H1 (cell line): ENCODE measurements at regions not wholly inside any gene's neighbourhood (a gene's known extent, or its start where the extent isn't known, plus 50 kb on each side); places are given as distances from the start of the nearest gene placed in this dataset.

Experiments used
- CTBP2 ChIP-seq: IDR thresholded peaks from 2 replicates; pipeline ENCODE4 v1.7.0; 2011; ENCODE audit warnings: borderline replicate concordance, mild to moderate bottlenecking, moderate library complexity, mixed read lengths, low read length; ENCODE audit not compliant: insufficient read depth, insufficient read length
- EGR1 ChIP-seq: IDR thresholded peaks from 2 replicates; pipeline ENCODE4 v1.6.1; 2011; ENCODE audit warnings: low read depth, low read length, borderline replicate concordance
- EZH2 ChIP-seq: fragments of 200-600 bp; sonication (generic); IDR thresholded peaks from 2 replicates; pipeline ENCODE4 v1.7.1; 2012; ENCODE audit warnings: low read depth, mild to moderate bottlenecking, moderate library complexity, low read length, inconsistent platforms; ENCODE audit not compliant: severe bottlenecking
- GTF2F1 ChIP-seq: IDR thresholded peaks from 2 replicates; pipeline ENCODE4 v1.6.1; 2012; ENCODE audit warnings: low read depth, low read length, improper control_type of control experiment, borderline replicate concordance
- POLR2AphosphoS5 ChIP-seq: IDR thresholded peaks from 2 replicates; pipeline ENCODE4 v1.6.1; 2011; ENCODE audit warnings: low read depth, low read length
- POU5F1 ChIP-seq: IDR thresholded peaks from 2 replicates; pipeline ENCODE4 v1.6.1; 2011; ENCODE audit warnings: low read depth, mild to moderate bottlenecking, low read length, moderate library complexity
- TAF1 ChIP-seq: IDR thresholded peaks from 2 replicates; pipeline ENCODE4 v1.6.1; 2011; ENCODE audit warnings: mild to moderate bottlenecking, low read depth, low read length
- TEAD4 ChIP-seq: IDR thresholded peaks from 2 replicates; pipeline ENCODE4 v1.6.1; 2012; ENCODE audit warnings: low read depth, low read length, inconsistent platforms, mixed read lengths
- TF ChIP-seq, protein P1 (sequence below): fragments of 300-600 bp; sonication (generic); IDR thresholded peaks from 2 replicates; pipeline ENCODE4 v1.7.1; 2012; ENCODE audit warnings: low read length, moderate library complexity, mild to moderate bottlenecking, inconsistent platforms; ENCODE audit not compliant: insufficient replicate concordance

DNA sequence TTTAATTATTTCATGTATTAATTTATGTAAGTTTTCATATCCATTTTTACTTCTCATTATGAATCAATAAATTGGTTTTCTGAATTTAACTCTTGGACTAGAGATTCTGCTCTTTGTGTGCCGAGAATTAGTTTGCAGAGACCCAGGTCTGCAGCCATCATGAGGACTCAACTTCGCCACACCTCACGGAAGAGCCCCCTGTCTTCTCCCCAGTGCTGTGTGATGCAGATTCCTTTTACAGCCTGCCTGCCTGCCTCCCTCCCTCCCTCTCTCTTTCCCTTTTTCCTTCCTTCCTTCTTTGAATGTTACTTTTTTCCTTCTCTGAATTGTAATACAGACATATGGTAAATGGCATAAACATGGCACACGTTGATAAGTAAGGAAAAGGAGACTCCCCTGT lies 947.7 kb downstream of the TBC1D22A start (continued):
- TF ChIP-seq, protein P1, sequence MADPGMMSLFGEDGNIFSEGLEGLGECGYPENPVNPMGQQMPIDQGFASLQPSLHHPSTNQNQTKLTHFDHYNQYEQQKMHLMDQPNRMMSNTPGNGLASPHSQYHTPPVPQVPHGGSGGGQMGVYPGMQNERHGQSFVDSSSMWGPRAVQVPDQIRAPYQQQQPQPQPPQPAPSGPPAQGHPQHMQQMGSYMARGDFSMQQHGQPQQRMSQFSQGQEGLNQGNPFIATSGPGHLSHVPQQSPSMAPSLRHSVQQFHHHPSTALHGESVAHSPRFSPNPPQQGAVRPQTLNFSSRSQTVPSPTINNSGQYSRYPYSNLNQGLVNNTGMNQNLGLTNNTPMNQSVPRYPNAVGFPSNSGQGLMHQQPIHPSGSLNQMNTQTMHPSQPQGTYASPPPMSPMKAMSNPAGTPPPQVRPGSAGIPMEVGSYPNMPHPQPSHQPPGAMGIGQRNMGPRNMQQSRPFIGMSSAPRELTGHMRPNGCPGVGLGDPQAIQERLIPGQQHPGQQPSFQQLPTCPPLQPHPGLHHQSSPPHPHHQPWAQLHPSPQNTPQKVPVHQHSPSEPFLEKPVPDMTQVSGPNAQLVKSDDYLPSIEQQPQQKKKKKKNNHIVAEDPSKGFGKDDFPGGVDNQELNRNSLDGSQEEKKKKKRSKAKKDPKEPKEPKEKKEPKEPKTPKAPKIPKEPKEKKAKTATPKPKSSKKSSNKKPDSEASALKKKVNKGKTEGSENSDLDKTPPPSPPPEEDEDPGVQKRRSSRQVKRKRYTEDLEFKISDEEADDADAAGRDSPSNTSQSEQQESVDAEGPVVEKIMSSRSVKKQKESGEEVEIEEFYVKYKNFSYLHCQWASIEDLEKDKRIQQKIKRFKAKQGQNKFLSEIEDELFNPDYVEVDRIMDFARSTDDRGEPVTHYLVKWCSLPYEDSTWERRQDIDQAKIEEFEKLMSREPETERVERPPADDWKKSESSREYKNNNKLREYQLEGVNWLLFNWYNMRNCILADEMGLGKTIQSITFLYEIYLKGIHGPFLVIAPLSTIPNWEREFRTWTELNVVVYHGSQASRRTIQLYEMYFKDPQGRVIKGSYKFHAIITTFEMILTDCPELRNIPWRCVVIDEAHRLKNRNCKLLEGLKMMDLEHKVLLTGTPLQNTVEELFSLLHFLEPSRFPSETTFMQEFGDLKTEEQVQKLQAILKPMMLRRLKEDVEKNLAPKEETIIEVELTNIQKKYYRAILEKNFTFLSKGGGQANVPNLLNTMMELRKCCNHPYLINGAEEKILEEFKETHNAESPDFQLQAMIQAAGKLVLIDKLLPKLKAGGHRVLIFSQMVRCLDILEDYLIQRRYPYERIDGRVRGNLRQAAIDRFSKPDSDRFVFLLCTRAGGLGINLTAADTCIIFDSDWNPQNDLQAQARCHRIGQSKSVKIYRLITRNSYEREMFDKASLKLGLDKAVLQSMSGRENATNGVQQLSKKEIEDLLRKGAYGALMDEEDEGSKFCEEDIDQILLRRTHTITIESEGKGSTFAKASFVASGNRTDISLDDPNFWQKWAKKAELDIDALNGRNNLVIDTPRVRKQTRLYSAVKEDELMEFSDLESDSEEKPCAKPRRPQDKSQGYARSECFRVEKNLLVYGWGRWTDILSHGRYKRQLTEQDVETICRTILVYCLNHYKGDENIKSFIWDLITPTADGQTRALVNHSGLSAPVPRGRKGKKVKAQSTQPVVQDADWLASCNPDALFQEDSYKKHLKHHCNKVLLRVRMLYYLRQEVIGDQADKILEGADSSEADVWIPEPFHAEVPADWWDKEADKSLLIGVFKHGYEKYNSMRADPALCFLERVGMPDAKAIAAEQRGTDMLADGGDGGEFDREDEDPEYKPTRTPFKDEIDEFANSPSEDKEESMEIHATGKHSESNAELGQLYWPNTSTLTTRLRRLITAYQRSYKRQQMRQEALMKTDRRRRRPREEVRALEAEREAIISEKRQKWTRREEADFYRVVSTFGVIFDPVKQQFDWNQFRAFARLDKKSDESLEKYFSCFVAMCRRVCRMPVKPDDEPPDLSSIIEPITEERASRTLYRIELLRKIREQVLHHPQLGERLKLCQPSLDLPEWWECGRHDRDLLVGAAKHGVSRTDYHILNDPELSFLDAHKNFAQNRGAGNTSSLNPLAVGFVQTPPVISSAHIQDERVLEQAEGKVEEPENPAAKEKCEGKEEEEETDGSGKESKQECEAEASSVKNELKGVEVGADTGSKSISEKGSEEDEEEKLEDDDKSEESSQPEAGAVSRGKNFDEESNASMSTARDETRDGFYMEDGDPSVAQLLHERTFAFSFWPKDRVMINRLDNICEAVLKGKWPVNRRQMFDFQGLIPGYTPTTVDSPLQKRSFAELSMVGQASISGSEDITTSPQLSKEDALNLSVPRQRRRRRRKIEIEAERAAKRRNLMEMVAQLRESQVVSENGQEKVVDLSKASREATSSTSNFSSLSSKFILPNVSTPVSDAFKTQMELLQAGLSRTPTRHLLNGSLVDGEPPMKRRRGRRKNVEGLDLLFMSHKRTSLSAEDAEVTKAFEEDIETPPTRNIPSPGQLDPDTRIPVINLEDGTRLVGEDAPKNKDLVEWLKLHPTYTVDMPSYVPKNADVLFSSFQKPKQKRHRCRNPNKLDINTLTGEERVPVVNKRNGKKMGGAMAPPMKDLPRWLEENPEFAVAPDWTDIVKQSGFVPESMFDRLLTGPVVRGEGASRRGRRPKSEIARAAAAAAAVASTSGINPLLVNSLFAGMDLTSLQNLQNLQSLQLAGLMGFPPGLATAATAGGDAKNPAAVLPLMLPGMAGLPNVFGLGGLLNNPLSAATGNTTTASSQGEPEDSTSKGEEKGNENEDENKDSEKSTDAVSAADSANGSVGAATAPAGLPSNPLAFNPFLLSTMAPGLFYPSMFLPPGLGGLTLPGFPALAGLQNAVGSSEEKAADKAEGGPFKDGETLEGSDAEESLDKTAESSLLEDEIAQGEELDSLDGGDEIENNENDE = no peak
- TF ChIP-seq CTBP2 (no peak), TAF1 (no peak), TEAD4 (no peak), POU5F1 (no peak), EZH2 (no peak), POLR2AphosphoS5 (no peak), GTF2F1 (no peak), EGR1 (no peak)
